HG03175 (cell line): ENCODE measurements at regions not wholly inside any gene's neighbourhood (a gene's known extent, or its start where the extent isn't known, plus 50 kb on each side); places are given as distances from the start of the nearest gene placed in this dataset.

ENCODE experiments used
- ATAC-seq: cut with Tn5 transposase; IDR thresholded peaks from one replicate; pipeline ENCODE4 v1.9.1; 2021; ENCODE audit warnings: mild to moderate bottlenecking, moderate library complexity; ENCODE audit not compliant: unreplicated experiment

DNA sequence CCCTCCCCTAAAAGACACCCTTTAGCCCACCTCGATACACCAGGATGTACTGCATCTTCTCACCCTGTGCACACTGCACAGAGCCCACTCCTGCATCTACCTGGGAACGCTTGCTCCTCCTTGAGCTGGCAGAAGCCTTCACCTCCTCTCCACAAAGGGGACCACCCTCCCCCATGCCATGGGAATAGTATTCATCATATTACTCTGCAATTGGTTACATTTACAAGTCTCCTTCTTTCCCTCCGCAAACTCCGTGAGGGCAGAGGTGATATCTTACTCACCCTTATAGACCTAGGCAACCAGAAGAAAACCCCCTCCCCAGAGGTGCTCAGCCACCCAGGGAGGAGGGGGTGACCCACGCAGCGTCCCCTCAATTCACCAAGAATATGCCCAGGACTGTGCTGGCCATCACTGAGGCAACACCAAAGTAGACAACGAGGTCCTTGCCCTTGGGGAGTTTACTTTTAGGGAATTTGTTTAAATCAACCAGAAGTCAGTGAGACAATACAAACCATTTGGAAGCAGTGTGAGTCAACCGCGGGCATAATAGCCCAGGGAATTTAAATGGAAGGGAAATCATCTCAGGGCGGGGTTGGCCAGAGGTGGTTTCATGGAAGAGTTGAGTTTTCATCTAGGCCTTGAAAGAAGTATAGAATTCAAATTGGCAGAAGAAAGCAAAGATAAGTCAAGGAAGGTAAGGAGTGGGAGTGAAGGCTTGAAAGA lies 214.5 kb downstream of the BARX2 start:
- ATAC-seq: no peak

DNA sequence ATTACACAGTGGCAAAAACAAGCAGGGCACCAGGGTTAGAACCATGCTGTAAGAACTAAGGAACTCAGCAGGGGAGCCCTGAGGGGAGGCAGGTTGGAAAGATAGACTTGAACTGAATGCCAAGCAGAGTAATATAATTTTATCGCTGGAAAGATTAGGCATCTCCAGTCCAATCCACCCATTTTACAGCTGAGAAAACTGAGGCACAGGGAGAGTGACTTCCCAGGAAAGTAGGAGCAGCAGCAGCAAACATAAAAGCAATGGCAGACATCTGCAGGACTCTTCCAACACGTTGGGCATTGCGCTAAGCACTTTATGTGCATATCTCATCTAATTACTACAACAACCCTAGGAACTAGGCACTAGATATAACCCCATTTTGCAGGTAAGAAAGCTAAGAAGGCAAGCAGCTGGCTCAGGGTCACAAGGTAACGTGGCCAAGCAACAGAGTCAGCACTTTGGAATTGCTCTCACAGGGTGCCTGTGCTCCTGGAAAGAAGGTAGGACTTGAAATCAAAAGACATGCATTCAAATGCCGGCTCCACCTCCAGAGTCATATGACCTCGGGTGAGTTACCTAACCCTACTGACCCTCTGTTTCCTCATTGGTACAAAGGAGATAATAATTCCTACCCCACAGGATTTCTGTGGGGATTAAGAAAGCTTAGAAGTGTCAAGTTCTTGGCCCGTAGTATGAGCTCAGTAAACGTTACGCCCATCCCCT lies 215.3 kb downstream of the BARX2 start:
- ATAC-seq: no peak

DNA sequence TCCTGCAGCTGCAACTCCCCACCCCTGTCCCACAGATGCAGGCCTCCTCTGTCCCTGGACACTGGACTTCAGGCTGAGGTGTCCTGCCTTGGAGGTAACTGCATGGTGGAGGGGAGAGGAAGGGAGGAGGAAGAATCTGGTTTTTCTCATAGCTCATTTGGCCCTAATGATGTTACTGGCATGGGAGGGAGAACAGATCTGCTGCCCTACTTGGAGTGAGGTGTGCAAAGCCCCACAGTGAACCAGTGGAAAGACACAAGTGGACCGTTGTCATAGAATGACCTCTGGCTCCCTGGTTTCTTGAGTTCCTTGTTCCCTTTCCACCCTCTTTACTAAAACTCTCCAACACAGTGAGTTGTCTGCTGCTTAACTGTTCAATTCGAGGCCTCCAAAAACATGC lies 215.9 kb downstream of the BARX2 start:
- no peak for ATAC-seq

DNA sequence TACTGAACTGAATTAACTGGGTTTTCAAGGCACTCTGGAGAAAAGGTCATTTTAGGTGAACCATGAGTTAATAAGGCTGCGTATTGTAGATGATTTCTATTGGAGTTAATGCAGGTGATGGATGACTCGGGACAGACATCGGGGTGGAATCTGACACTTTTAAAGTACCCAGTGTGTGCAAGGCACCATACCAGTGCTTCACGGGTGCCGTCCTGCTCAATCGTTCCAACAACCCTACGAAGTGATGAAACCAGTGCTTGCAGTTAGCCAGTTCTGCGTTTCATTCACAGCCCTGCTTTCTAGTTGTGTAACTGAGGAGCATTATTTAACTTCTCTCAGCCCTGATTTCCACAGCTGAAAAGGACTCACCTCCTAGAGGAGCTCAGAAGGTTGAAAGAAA lies 216.5 kb downstream of the BARX2 start:
- ATAC-seq: no peak

DNA sequence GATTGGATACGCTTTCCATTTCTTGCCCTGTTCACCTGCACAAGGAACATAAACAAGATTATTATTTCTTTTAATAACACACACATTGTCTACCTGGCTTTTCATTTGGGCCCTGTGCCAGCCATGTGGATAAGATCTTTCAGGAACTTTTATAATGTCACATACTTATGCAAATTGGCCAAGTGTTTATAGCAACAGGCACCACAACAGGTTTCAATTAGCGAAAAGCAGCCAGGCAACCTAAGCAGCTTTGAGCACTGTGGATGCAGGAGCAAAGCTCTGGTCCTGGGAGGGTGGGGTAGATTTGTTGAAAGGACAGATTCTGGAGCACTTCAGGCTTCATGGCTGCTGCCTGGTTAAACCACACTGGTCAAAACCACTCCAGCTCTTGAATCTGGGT lies 217.4 kb downstream of the BARX2 start:
- no peak for ATAC-seq

DNA sequence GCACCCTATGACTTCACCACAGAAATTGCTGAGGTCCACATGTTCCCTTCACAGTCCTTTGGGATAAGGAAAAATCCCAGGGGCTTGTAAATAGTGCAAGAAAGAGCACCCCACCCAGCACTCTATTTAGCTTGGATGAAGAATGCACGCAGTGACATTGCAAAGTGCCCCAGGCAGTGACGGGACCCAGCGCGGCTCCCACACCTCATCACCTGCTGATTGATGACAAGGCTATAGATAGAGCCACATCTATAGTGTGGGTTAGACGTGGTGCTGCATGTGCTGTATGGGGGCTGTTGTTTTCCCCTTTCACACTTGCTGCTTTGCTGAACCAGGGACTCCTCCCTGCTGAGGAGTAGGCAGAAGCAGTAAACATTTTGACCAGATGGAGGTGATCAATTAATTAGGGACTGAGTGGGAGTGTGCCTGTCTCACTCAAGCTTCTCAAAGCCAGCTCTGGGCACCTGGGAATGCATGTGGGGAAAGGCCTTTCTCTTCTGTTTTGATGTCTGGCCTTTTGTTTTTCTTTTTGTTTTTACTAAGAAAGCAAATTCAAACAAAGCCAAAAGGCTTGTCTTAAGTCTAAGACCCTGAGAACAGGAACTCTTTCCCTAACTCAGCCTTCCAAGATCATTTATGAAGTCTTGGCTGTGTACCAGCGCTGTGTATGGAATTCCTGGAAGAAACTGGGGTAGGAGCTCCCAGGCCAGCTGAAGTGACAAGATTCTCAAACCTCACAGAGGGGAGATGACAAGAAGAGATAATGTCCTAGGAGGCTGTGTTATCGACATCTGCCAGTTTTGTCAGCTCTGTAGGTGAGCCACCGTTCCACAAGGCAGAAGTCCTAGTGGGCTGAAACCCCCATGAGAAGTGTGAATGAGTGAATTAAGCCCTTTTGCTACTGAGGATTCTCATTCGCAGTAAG lies 219.7 kb downstream of the BARX2 start:
- ATAC-seq: no peak

DNA sequence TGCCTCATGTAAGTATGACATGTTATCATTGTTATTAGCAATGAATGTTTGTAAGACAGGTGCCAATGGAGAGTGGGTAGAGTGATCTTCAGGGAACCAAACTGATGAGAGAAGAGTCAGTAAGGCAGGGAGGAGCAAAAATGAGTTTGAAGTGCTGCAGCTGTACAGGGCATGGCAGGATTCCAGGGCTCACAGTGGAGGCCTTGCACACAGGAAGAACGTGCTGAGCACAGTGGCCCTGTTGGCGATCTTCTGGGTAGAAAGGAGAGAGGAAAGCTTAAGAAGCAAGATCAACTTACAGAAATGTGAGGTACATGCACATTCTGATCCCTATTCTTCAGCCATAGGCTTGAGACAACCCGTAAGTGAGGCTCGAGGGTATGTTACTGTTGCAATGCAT lies 219.3 kb upstream of the TMEM45B start:
- ATAC-seq: no peak

DNA sequence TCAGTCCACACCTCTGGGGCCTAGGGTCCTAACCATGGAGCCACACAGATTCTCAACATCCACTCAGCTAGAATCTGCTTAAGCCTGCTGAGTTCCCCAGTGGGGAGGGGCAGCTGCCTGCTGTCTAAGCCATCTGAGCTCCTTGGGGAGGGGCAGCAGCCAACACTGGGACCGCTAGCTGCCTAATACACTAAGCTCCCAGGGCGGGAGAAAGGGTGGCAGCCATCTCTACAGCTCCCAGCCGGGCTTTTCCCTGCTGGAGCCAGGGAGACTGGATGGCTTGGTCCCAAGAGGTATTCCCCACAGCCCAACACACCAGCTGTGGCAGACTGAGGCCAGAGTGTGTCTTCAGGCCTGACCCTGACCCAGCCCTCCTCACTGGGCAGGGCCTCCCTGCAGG lies 217.3 kb upstream of the TMEM45B start:
- ATAC-seq: no peak

DNA sequence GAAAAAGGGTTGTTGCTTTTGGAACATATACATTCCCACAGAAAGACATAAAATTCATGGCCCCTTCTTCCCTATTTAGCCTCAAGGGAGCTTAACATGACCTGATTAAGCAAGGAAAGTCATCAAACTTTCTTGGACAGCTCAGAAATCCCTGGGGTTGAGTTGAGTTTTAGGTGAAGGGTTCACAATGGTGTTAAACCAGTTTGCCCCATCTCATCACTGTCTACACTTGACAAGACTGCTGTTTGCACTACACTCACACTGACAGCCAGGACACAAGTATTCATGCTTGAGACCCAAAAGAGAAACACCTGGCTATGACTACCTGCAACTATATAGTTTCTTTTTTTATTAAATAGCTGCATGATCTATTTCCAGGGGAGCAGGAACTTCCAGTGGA lies 209.8 kb upstream of the TMEM45B start:
- ATAC-seq: no peak

DNA sequence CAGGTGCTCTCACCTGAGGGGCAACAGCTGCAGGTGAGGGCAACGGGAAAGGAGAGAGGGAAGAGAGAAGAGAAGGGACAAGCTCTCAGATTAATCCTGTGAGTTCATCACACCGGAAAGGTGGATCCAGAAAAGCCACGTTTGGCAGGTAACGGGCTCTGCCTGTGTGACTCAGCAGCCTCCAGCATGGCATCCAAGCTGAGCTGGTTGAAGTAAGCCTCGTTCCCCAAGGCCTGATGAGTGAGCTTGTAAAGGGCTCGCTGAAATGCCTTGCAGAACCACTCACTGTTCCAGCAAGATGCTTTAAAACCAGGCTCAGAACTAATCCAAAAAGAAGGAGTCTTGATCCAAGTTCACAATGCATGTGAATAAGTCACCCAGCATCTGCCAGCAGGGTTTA lies 206.9 kb upstream of the TMEM45B start:
- no peak for ATAC-seq

DNA sequence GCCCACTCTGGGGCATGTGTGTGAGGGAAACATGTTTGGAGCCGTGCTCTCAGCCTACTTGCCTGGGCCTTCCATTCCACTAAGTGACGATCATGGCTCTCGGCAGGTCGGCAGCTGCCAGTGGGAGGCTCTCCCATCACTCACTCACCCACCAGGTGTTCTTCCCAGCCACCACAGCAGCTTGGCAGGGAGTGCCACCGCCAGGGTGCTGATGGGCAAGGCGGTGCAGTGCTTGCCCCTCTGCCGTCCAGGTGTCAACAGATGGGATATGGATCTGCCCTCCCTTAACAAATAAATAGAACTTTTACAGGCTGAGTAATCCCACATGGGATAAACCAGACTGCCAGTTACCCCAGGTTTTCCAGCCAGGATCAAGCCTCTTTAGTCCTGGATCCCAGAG lies 205.5 kb upstream of the TMEM45B start:
- no peak for ATAC-seq

DNA sequence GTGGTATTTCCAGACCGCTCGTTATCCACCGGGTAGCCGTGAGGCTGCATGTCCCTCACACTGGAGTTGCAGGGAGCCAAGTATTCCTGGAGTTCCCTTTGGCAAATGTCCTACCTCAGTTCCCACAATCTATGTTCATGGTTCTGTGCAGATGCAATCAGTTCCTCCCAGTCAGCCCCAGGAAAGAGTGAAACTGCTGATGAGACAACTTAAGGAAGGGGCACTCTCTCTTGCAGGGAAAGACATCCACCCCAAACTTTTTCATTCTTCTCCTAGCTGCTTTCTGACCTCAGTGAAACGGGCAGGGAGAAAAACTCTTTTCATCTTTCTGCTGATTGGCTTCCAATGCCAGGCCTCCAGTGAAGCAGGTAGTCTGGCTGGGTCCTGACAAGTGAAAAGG lies 205.1 kb upstream of the TMEM45B start:
- ATAC-seq: no peak

DNA sequence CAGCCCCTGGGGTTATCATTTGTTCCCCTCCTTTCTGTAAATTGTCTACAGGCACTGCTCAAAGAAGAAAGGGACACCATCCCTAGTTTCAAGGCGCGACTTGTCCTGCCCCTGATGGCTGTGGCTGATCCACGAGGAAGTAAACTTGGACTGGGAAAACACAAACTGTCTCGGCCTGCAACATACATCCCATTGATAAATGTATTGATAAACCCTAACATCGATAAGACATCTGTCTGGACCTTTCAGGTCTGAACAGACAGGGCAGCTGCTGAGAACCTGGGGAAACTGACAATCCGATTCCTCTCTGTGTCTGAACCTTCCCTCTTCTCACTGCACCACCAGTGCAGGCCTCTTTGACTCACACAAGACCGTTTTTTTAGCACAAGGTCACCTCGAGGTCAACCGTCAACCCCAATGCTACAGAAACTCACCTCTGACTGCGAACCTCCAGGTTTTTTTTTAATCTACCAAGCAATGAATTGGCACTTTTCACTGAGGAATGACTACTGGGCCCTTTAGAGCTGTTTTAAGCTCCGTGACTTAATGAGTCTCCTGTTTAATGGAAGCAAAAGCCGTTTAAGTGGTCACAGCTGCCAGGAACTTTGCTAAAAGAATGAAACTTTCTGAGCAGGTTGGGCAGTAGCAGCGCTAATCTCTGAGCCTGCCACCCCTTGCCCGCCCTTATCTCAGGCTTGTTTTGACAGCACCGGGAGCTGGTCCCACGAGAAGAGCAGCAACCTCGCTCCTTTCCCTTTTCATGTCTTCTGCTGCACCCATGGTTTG lies 203.8 kb upstream of the TMEM45B start:
- ATAC-seq: no peak

DNA sequence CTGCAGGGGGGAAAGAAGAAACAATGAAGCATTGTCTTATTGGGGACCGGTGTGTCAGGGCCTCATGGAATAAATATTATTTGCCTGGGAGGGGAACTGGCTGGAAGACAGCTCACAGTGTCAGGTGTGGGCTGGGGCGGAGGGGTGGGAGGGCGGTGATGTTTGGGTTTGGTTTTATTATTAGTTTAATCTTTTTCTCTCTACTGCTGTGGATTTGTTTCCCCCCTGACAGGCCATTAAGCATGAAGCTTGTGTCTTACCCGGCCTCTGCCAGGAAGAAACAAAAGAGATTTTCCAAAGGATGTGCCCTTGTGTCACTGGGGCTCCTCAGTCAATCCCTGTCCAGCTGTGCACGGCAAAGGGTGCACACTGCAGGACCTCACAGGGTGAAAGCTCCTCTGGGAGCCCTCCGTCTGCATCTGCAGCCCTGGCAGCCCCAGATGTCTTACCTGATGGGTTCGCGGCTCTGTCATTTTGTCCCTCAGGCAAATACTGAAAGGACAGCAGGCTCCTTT lies 203.1 kb upstream of the TMEM45B start:
- no peak for ATAC-seq

DNA sequence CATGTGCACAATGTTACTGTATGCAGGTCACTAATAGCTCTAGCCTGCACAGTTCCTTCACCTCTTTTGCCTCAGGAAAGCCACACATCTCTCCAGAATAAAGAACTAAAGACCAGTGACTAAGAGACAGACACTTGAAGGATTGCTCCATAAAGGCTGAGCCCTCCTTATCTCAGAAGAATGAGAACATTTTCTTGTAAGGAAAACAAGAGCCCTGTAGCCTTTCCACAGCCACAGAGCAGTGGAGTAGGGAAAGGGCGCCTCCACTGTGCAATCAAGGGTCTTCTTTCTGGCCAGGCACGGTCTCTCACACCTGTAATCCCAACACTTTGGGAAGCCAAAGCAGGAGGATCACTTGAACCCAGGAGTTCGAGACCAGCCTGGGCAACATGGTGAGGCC lies 202.6 kb upstream of the TMEM45B start:
- ATAC-seq: no peak

DNA sequence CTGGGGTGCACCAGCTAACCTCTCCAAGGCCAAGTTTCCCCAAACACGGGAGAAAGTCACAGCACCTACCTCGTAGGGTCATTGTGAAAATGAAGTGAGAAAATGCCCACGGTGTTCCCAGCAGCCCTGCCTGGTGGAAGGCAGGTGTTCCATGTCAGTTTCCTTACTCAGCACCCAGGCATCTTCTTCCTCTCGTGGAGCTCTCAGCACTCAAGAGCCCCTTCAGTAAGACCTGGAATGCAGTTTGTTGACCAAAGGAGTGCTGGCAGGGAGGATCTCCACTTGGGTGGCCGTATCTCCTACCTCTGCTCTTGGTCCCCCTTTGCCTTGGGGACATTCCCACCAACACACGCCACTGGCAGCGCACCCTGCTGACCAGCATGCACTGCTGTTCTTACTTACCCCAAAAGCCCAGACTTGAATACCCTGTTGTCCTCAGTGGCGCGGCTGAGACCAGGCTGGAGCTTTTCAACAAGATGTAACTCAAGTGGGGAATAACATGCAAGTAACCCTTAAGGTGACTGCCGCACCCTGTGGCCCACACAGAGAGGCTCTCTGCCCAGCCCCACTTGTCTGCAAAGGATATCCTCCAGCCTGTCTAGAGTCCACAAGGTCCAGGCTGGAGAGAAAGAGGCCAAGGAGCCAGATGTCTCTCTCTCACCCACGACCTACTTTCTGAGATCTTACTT lies 201.2 kb upstream of the TMEM45B start:
- ATAC-seq: no peak

DNA sequence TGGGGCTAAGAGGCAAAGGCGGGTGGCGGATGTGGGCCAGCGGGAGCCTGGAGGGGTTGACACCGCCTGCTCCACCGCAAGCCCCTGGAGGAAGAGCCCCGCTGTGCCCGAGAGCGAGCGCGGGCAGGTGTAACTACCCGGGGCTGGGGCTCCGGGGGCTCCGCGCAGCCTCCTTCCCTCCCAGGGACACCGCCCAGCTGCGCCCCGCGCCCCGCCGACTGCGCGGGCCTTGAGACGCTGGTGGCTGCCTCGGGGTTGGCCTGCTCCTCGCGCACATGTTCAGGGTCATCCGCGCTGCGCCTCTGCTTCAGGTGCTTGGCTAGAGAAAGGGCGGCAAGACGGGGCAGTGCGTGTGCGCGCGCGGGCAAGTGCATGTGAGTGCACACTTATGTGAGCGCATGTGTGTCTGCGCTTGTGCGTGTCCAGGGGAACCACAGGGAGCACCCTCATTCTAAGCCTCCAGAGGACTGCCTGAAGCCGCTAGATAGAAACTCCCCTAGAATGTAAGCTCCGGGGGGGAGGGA lies 197.5 kb upstream of the TMEM45B start:
- ATAC-seq: no peak

DNA sequence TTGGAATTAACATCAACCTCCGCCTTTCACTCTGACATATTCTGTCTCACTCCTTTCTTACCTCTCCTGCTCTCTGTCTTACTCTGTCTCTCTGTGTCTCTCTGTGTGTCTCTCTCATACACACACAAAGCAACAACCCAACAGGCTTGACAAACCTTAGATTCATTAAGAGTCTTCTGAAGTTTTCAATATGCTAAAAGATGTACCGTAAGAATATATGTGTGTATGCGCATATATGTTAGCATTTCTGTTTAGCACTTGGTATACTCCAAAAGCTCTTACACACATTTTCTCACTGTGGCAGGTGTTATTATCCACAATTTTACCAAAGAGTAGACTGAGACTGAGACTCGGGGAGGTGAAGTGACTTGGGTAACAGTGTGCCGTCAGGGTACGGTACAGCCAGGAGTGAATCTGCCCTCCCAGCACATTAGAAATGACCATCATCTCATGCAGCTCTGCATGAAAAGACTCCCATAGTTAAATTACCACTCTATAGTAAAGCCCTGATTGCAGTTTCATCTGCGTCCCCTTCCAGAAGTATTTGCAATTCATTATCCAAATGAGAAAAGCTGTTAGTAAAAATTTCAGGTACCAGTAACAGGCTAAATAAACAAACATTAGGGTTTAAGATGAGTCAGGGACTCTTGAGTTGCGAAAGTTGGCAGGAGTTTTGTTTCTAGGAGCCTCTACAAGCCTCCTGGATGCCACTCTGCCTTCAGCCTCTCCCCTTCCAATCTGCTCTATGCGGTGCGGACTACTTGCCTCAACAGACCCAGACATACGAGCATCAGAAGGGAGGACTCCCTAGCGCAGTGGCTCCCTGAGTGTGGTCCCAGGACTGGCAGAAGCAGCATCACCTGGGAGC lies 195.2 kb upstream of the TMEM45B start:
- ATAC-seq: no peak

DNA sequence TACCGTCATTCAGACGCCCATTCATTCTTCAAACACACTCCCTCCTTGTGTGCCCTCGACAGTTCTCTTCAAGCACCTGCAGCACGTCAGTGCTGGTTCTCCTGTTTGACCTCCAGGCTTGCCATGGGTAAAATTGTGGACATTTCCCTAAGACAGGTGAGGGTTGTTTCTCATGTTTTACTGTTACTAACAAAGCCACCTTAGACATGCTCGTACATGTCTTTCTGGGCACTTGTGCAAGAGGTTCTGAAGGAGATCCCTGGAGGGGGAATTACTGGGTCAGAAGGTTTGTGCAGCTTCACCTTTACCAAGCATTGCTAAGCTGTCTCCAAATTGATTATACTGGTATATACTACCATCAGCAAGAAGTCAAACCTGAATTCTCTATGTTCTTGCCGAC lies 189.7 kb upstream of the TMEM45B start:
- no peak for ATAC-seq
